ENCODE measurements at regions not wholly inside any gene's neighbourhood (a gene's known extent, or its start where the extent isn't known, plus 50 kb on each side); places are given as distances from the start of the nearest gene placed in this dataset.
"Not testable (repeated sequence)": the region's sequence is repeated elsewhere in the genome, so short reads cannot be mapped to it uniquely, and the experiment has no call there.

DNA sequence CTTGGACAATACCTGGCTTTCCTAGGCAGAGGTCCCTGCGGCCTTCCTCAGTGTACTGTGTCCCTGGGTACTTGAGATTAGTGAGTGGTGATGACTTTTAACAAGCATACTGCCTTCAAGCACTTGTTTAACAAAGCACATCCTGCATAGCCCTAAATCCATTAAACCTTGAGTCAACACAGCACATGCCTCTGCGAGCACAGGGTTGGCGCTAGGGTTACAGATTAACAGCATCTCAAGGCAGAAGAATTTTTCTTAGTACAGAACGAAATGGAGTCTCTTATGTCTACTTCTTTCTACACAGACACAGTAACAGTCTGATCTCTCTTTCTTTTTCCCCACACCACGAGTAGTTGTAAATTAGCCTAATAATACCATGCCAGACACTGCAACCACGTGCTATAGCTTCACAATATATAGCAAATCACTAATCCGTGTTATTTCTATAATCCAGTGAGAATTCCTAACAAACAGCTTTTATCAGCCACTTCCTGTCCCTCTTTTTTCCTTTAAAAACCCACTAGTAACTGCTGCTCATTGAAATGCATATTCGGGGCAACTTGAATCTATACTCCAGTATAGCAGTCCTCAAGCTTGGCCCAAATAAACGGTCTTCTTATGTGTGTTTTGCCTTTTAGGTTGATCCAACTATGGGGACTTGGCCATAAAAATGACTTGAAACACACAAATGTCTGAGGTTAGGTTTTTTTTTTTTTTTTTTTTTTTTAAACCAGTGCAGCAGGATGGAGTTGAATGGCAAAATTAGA, 102.9 kb upstream of the MTLN start:
- TF ChIP-seq, protein P1, sequence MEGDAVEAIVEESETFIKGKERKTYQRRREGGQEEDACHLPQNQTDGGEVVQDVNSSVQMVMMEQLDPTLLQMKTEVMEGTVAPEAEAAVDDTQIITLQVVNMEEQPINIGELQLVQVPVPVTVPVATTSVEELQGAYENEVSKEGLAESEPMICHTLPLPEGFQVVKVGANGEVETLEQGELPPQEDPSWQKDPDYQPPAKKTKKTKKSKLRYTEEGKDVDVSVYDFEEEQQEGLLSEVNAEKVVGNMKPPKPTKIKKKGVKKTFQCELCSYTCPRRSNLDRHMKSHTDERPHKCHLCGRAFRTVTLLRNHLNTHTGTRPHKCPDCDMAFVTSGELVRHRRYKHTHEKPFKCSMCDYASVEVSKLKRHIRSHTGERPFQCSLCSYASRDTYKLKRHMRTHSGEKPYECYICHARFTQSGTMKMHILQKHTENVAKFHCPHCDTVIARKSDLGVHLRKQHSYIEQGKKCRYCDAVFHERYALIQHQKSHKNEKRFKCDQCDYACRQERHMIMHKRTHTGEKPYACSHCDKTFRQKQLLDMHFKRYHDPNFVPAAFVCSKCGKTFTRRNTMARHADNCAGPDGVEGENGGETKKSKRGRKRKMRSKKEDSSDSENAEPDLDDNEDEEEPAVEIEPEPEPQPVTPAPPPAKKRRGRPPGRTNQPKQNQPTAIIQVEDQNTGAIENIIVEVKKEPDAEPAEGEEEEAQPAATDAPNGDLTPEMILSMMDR (IDR thresholded peaks at IDR 0.05), result not testable (repeated sequence)
- not testable (repeated sequence) for TF ChIP-seq EZH2 (IDR thresholded peaks at IDR 0.05; ENCODE audit: borderline replicate concordance, insufficient read depth, low read depth, low read length, poor library complexity, severe bottlenecking)

All from B cell (primary cell).